NCI-H1930 (cell line): ENCODE measurements at regions not wholly inside any gene's neighbourhood (a gene's known extent, or its start where the extent isn't known, plus 50 kb on each side); places are given as distances from the start of the nearest gene placed in this dataset.
A peak's percentile ranks its signal among the peaks of the same experiment; 100 is the strongest.

Source experiments
- DNase-seq, 2 experiments: peaks; one replicate each; lab custom pipeline; 2025; lab: John Stamatoyannopoulos, UW

- no peak for DNase-seq
Measured at GRCh38 chr2:106941372-106941993, 55.5 kb upstream of the ST6GAL2 start.

- no peak for DNase-seq
Measured at GRCh38 chr2:106943468-106944200, 57.7 kb upstream of the ST6GAL2 start.

- no peak for DNase-seq
Measured at GRCh38 chr2:106944215-106944614, 58.2 kb upstream of the ST6GAL2 start.

GRCh38 chr2:106948540-106948939 lies 62.6 kb upstream of the ST6GAL2 start:
- DNase-seq, result no peak

- DNase-seq, result no peak
Measured at GRCh38 chr2:106953236-106953635, 67.3 kb upstream of the ST6GAL2 start.

GRCh38 chr2:106953779-106954178 lies 67.8 kb upstream of the ST6GAL2 start:
- no peak for DNase-seq

GRCh38 chr2:106954304-106954703 lies 68.3 kb upstream of the ST6GAL2 start:
- DNase-seq, result no peak

- peak; percentile 47 to 74 for DNase-seq
Measured at GRCh38 chr2:106956416-106956815, 70.4 kb upstream of the ST6GAL2 start.

GRCh38 chr2:106956879-106957278 lies 70.9 kb upstream of the ST6GAL2 start:
- DNase-seq, result no peak

GRCh38 chr2:106959975-106960682 lies 74.2 kb upstream of the ST6GAL2 start:
- no peak for DNase-seq

- no peak for DNase-seq
Measured at GRCh38 chr2:106960683-106961161, 74.8 kb upstream of the ST6GAL2 start.

GRCh38 chr2:106961328-106961727 lies 75.4 kb upstream of the ST6GAL2 start:
- DNase-seq, result no peak

- DNase-seq, result no peak
Measured at GRCh38 chr2:106963156-106963555, 77.2 kb upstream of the ST6GAL2 start.

- no peak for DNase-seq
Measured at GRCh38 chr2:106963893-106964292, 77.9 kb upstream of the ST6GAL2 start.

- DNase-seq, result no peak
Measured at GRCh38 chr2:106965611-106966010, 79.6 kb upstream of the ST6GAL2 start.

GRCh38 chr2:106969777-106970176 lies 83.8 kb upstream of the ST6GAL2 start:
- DNase-seq, result no peak

- DNase-seq, result no peak
Measured at GRCh38 chr2:106970471-106971261, 84.7 kb upstream of the ST6GAL2 start.

GRCh38 chr2:106972782-106973181 lies 86.8 kb upstream of the ST6GAL2 start:
- DNase-seq, result no peak

GRCh38 chr2:106974891-106975290 lies 88.9 kb upstream of the ST6GAL2 start:
- DNase-seq, result no peak

GRCh38 chr2:106975641-106976040 lies 89.7 kb upstream of the ST6GAL2 start:
- DNase-seq, result no peak

- no peak for DNase-seq
Measured at GRCh38 chr2:106976548-106976947, 90.6 kb upstream of the ST6GAL2 start.

- DNase-seq, result no peak
Measured at GRCh38 chr2:106977717-106978116, 91.8 kb upstream of the ST6GAL2 start.
